Keratinocyte (primary cell): ENCODE measurements at regions not wholly inside any gene's neighbourhood (a gene's known extent, or its start where the extent isn't known, plus 50 kb on each side); places are given as distances from the start of the nearest gene placed in this dataset.

Source experiments
- CTCF ChIP-seq, 3 experiments: IDR thresholded peaks in 1 of 3; conservative IDR thresholded peaks in 1 of 3; optimal IDR thresholded peaks in 1 of 3; 2 replicates in 2 of 3; 3 replicates in 1 of 3; pipeline versions ENCODE3 to v1.5.1; 2011; ENCODE audit warnings: low read length in 3 of 3, mild to moderate bottlenecking in 3 of 3, moderate library complexity in 2 of 3, control low read depth in 1 of 3, inconsistent platforms in 1 of 3; ENCODE audit not compliant: insufficient read depth in 2 of 3; ENCODE audit errors: extremely low read depth in 1 of 3
- EZH2 ChIP-seq: IDR thresholded peaks from one replicate; pipeline ENCODE4 v1.6.1; 2012; ENCODE audit warnings: inconsistent platforms, mild to moderate bottlenecking, low read length, moderate library complexity

DNA sequence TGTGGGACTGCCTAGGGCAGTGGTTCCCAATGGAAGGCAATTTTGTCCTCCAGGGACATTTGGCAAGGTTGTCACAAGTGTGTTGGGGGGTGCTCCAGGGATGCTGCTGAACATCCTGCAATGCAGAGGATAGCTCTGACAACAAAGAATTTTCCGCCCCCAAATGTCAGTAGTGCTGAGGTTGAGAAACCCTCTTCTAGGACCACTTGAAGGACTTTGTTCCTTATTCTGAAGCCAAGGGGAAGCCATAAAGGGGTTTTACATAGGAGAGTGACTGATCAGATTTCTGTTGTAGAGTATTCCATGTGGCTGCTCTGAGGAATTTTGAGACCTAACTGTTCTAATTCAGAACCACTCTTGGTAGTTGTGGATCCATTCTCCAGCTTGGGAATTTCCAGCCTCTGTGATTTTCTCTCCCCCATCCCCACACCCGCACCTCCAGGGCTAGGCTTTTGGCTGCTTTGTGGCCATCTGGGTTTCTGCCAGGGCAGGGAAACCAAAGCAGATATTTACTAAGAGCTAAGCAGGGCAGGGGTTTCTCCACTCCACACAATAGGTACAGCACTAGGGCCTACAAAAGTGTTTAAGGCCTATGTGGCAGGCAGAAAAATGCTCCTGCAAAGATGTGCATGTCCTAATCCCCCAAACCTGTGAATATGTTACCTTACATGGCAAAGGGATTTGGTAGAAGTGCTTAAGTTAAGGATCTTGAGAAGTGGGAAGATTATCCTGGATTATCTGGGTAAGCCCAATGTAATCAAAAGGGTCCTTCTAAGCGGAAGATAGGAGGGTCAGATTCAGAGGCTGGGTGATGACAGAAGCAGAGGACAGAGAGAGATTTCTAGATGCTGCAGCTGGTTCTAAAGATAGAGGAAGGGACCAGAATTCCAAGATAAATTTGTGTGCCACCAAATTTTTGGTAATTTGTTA is 135.4 kb downstream of the TMEM17 start:
- TF ChIP-seq CTCF (optimal IDR thresholded peaks at IDR 0.05 in 1 of 3, IDR thresholded peaks at IDR 0.05 in 1 of 3, conservative IDR thresholded peaks at IDR 0.05 in 1 of 3; ENCODE audit: extremely low read depth in 1 of 3, insufficient read depth in 2 of 3, low read length in 3 of 3) (no peak), EZH2 (no peak)
